Effector memory CD4-positive, alpha-beta T cell (primary cell): ENCODE measurements at regions not wholly inside any gene's neighbourhood (a gene's known extent, or its start where the extent isn't known, plus 50 kb on each side); places are given as distances from the start of the nearest gene placed in this dataset.

Experiments used
- DNase-seq, 3 donors: peaks; one replicate each; pipeline ENCODE4 v3.0.0-alpha.2; 2020
- H3K27ac ChIP-seq: 2 replicates; pipeline ENCODE4 v1.7.0; 2013; ENCODE audit warnings: mild to moderate bottlenecking, low read length, moderate library complexity; ENCODE audit not compliant: insufficient read depth, poor library complexity, severe bottlenecking
- H3K27me3 ChIP-seq: replicated peaks from 2 replicates; pipeline ENCODE4 v1.7.0; 2013; ENCODE audit warnings: mild to moderate bottlenecking, low read length; ENCODE audit not compliant: insufficient read depth, control insufficient read depth, poor library complexity, severe bottlenecking
- H3K36me3 ChIP-seq: 2 replicates; pipeline ENCODE4 v1.7.0; 2013; ENCODE audit warnings: mild to moderate bottlenecking, low read length, moderate library complexity; ENCODE audit not compliant: control insufficient read depth, insufficient read depth
- H3K4me1 ChIP-seq: 2 replicates; pipeline ENCODE4 v1.7.0; 2013; ENCODE audit warnings: low read length, mild to moderate bottlenecking; ENCODE audit not compliant: control insufficient read depth, insufficient read depth, poor library complexity, severe bottlenecking
- H3K4me3 ChIP-seq: 2 replicates; pipeline ENCODE4 v1.7.0; 2013; ENCODE audit warnings: low read length, low read depth, mild to moderate bottlenecking; ENCODE audit not compliant: insufficient read depth, poor library complexity, severe bottlenecking
- H3K9me3 ChIP-seq: 2 replicates; pipeline ENCODE4 v1.7.0; 2013; ENCODE audit warnings: mild to moderate bottlenecking, low read length, moderate library complexity; ENCODE audit not compliant: control insufficient read depth

- Histone ChIP-seq H3K4me1 (no peaks in the 10 kb centered on the region), H3K9me3 (no peaks in the 10 kb centered on the region), H3K36me3 (no peaks in the 10 kb centered on the region), H3K27ac (no peak overlapping the region), H3K4me3 (no peak overlapping the region), H3K27me3 (no peaks in the 10 kb centered on the region)
- DNase-seq = no peak
These were observed 249.6 kb downstream of the PLA2G4A start for GRCh38 chr1:187078321-187078720.

DNA sequence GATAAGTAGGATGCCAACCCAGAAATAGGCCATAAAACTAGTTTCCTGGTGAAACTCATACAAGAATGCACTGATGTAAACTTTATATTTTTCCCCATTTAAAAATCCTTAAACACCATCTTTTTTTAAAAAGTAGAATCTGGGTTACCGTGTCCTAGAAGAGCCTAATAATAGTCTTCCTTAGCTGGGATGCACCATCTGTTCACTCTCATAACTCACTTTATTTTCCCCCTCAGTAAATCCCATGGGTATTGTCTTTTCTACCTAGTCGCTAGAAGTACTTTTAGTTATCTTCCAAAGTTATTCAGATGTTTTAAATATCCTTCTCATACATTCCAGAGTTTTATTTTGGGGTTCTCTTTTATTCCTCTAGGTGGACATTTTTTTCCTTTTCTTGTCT lies 250.2 kb downstream of the PLA2G4A start:
- H3K36me3 ChIP-seq = no peaks in the 10 kb centered on the region
- H3K4me3 ChIP-seq = no peak overlapping the region
- H3K27me3 ChIP-seq = no peaks in the 10 kb centered on the region
- no peak for DNase-seq
- no peaks in the 10 kb centered on the region for H3K9me3 ChIP-seq
- no peaks in the 10 kb centered on the region for H3K4me1 ChIP-seq
- no peak overlapping the region for H3K27ac ChIP-seq

DNA sequence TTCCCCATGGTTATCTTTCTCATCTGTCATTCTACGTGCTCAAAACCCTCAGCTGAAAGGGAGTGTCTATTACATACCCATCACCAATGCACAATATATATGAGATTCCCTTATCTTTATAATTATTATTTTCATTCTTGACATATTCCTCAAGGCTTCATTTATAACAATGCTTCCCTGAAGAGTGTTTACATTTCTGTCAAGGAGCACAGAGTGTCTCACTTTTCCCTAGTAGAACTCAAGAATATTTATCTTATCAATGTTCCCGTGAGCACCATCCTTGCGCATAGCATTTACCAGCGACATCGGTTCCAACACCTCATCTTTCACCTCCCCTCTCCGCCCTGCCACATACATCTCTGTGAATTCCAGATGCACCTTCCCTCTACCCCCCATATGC lies 250.6 kb downstream of the PLA2G4A start:
- Histone ChIP-seq H3K4me1 (no peaks in the 10 kb centered on the region), H3K27me3 (no peaks in the 10 kb centered on the region), H3K4me3 (no peak overlapping the region), H3K9me3 (no peaks in the 10 kb centered on the region), H3K36me3 (no peaks in the 10 kb centered on the region), H3K27ac (no peak overlapping the region)
- no peak for DNase-seq

GRCh38 chr1:187091666-187092065 lies 262.9 kb downstream of the PLA2G4A start:
- no peak overlapping the region for H3K4me3 ChIP-seq
- H3K27me3 ChIP-seq = no peaks in the 10 kb centered on the region
- no peaks in the 10 kb centered on the region for H3K4me1 ChIP-seq
- H3K36me3 ChIP-seq = no peaks in the 10 kb centered on the region
- DNase-seq = no peak
- H3K27ac ChIP-seq = no peak overlapping the region
- no peaks in the 10 kb centered on the region for H3K9me3 ChIP-seq

GRCh38 chr1:187092104-187092503 lies 263.4 kb downstream of the PLA2G4A start:
- Histone ChIP-seq H3K9me3 (no peaks in the 10 kb centered on the region), H3K4me1 (no peaks in the 10 kb centered on the region), H3K27me3 (no peaks in the 10 kb centered on the region), H3K27ac (no peak overlapping the region), H3K4me3 (no peak overlapping the region), H3K36me3 (no peaks in the 10 kb centered on the region)
- no peak for DNase-seq

DNA sequence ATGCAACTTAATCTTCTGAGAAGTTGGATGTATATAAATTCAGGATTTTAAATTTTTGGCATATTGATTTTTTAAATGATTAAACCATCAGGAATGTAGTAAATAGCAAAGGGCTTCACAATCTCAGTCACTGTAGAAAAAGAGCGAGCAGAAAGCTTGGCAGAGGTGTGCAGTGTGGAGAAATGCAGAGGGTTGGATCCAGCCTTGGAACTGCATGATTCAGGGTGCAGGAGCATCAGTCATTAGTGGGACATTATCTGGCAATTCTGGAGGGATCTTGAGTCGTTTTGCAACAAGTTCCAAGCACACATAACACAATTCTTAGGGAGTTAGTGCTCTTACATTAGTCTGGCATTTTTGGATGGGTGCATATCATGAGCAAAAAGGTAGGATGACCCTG lies 267.9 kb downstream of the PLA2G4A start:
- Histone ChIP-seq H3K27ac (no peak overlapping the region), H3K9me3 (no peaks in the 10 kb centered on the region), H3K4me3 (no peak overlapping the region), H3K36me3 (no peaks in the 10 kb centered on the region), H3K27me3 (no peaks in the 10 kb centered on the region), H3K4me1 (no peaks in the 10 kb centered on the region)
- no peak for DNase-seq

DNA sequence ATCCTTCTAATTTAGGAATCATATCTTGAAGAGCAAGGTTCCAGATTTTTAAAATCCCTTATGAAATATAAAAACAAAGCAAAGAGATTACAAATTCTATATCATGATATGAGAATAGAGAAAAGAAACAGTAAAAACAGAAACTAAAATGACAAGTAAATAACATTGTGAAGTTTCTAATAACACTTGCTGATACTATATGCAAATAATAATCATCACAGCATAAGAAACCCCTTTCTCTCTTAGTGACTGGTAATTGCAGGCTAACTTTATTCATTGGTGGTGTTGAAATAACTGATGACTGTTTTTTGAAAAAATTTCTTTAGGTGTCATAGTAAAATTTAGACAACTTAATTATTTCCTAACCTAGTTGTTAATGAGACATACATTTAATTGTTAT lies 281.6 kb downstream of the PLA2G4A start:
- no peak for DNase-seq
- no peak overlapping the region for H3K4me3 ChIP-seq
- no peaks in the 10 kb centered on the region for H3K9me3 ChIP-seq
- H3K4me1 ChIP-seq = no peaks in the 10 kb centered on the region
- H3K36me3 ChIP-seq = no peaks in the 10 kb centered on the region
- no peak overlapping the region for H3K27ac ChIP-seq
- no peaks in the 10 kb centered on the region for H3K27me3 ChIP-seq

- DNase-seq = no peak
- H3K27ac ChIP-seq = no peak overlapping the region
- H3K4me1 ChIP-seq = no peaks in the 10 kb centered on the region
- no peaks in the 10 kb centered on the region for H3K27me3 ChIP-seq
- no peak overlapping the region for H3K4me3 ChIP-seq
- H3K36me3 ChIP-seq = no peaks in the 10 kb centered on the region
- no peaks in the 10 kb centered on the region for H3K9me3 ChIP-seq
These were observed 286.0 kb downstream of the PLA2G4A start for GRCh38 chr1:187114792-187115191.

- Histone ChIP-seq H3K4me1 (no peaks in the 10 kb centered on the region), H3K9me3 (no peaks in the 10 kb centered on the region), H3K27ac (no peak overlapping the region), H3K27me3 (no peaks in the 10 kb centered on the region), H3K4me3 (no peak overlapping the region), H3K36me3 (no peaks in the 10 kb centered on the region)
- no peak for DNase-seq
These were observed 292.9 kb downstream of the PLA2G4A start for GRCh38 chr1:187121661-187122060.

DNA sequence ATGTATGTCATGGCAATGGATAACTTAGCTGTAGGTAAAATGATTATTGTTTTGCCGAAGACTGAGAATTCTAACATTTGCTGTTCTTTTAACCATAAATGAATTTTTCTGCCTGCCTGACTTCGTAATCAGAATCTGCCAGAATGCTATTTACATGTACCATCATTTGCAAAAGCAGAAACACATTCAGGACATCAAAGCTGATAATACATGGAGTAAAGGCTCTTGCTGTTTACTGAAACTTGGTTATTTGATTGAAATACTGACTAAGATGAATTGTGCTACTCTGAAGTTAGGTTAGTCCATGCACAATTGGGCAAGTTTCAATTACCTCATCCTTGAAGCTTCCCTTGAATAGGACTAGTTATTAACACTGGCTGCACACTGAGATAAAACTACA lies 293.8 kb downstream of the PLA2G4A start:
- no peak overlapping the region for H3K4me3 ChIP-seq
- H3K27me3 ChIP-seq = no peaks in the 10 kb centered on the region
- DNase-seq = no peak

GRCh38 chr1:187129132-187129531 lies 300.4 kb downstream of the PLA2G4A start:
- Histone ChIP-seq H3K27ac (no peak overlapping the region), H3K9me3 (no peaks in the 10 kb centered on the region), H3K4me1 (no peaks in the 10 kb centered on the region), H3K27me3 (no peaks in the 10 kb centered on the region), H3K36me3 (no peaks in the 10 kb centered on the region), H3K4me3 (no peak overlapping the region)
- DNase-seq = no peak

More for the DNA sequence above, 293.8 kb downstream of the PLA2G4A start:
- no peaks in the 10 kb centered on the region for H3K36me3 ChIP-seq
- H3K27ac ChIP-seq = no peak overlapping the region
- no peaks in the 10 kb centered on the region for H3K4me1 ChIP-seq
- no peaks in the 10 kb centered on the region for H3K9me3 ChIP-seq
